H7 (cell line): ENCODE measurements at regions not wholly inside any gene's neighbourhood (a gene's known extent, or its start where the extent isn't known, plus 50 kb on each side); places are given as distances from the start of the nearest gene placed in this dataset.

Experiments used
- DNase-seq: peaks from one replicate; pipeline ENCODE4 v3.0.0; 2012
- H3K27me3 ChIP-seq: 2 replicates; pipeline ENCODE4 v1.6.0; 2011; ENCODE audit warnings: mild to moderate bottlenecking, low read length; ENCODE audit not compliant: control insufficient read depth, insufficient read depth
- H3K36me3 ChIP-seq: replicated peaks from 2 replicates; pipeline ENCODE4 v1.5.1; 2011; ENCODE audit warnings: low read length; ENCODE audit not compliant: control insufficient read depth, insufficient read depth
- H3K4me3 ChIP-seq: 2 replicates; pipeline ENCODE4 v1.5.1; 2011; ENCODE audit warnings: low read depth, mild to moderate bottlenecking, control low read depth, low read length, moderate library complexity; ENCODE audit not compliant: insufficient read depth

DNA sequence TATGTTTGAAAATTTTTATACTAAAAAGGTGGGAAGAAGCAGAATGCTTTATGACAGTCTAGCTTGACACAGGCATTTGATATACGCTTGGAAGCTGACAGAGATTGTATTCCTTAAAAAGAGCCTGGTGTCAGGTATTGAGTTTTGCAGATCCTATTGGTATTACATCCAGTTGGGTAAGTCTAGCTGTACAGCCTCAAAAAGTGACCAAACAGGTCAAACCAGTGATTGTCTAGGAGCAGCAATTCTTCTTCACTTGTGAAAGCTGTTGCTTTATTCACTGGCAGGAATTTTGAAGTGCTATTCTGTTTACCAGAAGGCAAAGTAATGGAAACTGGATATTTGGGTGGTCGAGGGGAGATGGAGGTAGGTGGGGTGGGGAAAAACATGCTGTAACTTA, 77.5 kb downstream of the UCHL1 start:
- Histone ChIP-seq H3K27me3 (no peaks in the 10 kb centered on the region), H3K4me3 (no peak overlapping the region), H3K36me3 (no peaks in the 10 kb centered on the region)
- DNase-seq: no peak

DNA sequence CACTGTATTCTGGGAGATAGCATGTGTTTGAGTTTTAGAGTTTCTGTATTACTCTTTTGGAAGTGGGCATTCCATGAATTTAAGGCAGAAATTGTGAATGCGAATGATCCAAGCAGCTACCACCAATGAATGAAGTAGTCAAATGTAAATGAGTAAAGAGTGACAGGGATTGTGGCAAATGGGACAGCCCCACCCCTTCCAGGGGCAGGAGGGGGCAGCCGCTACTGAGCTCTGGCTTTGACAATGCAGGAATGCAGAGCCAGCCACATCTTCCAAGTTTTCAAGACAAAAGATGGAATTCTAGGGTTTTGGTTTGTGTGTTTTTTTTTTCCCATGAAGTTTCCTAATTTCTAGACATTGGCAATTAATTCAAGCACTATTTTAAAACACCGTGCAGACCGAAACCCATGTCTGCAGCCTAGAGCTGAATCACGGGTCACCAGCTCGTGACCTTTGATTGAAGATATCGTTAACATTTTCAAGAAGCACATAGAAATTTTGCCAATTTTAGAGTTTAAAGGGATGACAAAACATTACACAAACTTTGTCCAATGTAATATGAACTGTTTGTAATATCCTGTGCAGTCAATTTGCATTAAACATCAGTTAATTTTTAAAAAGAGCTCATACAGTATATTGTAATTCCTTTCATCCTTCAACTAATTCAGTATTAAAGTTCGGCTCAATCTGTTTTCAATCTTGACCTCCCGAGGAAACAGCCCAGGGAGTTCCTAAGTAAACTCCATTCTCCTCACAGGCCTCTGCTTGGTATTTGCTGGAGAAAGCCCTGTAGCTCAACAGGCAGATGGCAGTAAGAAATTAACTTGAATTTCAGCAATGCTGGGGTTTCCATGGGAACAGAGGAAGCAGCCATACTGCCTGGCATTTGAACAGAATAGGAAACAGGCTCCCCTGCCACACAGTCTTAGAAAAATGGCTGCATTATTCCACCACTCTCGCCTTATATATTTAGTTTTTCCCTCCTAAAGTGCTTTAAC, 83.4 kb downstream of the UCHL1 start:
- no peaks in the 10 kb centered on the region for H3K27me3 ChIP-seq
- H3K4me3 ChIP-seq: no peak overlapping the region
- no peaks in the 10 kb centered on the region for H3K36me3 ChIP-seq
- peak; percentile 49 for DNase-seq

DNA sequence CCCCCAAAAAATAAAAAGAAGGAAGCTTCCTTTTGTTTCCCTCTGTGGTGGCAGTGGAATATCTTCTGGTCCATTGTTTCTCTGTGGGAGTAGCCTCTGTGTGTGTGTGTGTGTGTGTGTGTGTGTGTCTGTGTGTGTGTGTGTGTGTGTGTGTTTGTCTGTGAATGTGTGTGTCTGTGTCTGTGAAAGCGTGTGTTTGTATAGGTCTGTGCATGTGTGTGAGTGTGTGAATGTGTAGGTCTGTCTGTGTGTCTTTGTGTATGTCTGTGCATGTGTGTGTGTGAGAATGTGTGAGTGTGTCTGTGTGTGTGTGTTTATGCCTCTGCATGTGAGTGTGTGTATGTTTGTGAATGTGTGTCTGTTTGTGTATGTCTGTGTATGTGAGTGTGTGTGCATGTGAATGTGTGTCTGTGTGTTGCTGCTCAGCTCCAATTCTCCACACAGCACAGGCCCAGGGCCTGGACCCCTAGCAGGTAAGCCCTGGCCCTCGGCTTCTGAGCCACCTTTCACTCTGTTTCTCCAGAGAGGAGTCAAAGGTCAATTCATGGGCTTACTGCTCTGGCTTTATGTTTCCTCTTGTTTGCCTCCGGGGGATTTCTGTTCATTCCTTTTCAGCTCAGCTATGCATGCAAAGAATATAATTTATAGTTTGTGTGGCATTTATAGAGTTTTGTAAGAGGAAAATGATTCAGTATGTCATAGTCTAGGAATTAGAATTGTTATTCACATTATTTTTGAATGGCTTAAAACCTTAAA, 89.8 kb downstream of the UCHL1 start:
- no peaks in the 10 kb centered on the region for H3K36me3 ChIP-seq
- no peak overlapping the region for H3K4me3 ChIP-seq
- DNase-seq: no peak
- H3K27me3 ChIP-seq: no peaks in the 10 kb centered on the region

DNA sequence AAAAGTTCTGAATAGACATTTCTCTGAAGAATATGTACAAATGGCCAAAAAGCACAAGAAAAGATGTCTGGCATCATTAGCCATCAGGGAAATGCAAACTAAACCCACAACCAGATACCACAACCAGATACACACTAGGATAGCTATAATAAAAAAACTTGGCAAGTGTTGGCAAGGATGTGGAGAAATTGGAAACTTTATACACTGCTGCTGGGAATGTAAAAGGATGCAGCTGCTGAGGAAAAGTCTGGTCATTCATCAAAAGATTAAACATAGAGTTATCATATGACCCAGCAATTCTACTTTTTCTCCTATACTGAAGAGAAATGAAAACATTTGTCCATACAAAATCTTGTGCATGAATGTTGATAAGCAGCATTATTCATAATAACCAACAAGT, 92.3 kb downstream of the UCHL1 start:
- no peak for DNase-seq
- Histone ChIP-seq H3K36me3 (no peaks in the 10 kb centered on the region), H3K4me3 (no peak overlapping the region), H3K27me3 (no peaks in the 10 kb centered on the region)

DNA sequence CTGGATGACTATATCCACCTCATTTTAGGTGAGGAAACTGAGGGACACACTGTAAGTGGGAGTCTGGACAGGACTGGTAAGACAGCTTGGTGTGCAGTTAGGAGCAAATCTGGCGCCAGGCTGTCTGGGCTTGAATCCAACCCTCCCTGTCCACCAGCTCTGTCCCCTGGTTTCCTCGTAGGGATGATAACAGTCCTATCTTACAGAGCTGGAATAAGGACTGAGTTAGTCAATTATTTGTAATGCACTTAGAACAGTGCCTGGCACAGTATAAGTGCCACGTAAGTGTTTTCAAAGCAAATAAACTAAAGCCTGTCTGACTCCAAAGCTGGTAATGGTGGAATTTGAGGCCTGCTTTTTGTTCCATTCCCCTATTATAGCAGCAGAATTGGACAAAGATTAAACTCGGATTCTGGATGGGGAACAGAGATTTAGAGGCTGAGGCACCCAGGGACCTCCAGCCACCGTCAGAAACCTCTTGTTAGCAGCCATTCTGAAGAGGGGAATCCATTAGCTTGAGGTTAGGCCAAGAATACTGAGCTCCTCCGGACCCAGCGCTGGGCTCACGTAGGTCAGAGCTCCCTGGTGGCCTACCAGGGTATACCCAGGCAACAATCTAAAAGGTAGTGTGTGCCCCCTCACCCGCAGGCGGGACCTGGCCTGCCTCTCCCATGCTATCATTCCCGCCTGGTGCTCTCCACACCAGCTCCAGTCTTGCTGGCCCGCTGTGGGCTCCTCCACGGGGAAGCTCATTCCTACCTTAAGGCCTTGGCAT, 102.1 kb downstream of the UCHL1 start:
- H3K4me3 ChIP-seq: no peak overlapping the region
- peak; percentile 81 for DNase-seq

DNA sequence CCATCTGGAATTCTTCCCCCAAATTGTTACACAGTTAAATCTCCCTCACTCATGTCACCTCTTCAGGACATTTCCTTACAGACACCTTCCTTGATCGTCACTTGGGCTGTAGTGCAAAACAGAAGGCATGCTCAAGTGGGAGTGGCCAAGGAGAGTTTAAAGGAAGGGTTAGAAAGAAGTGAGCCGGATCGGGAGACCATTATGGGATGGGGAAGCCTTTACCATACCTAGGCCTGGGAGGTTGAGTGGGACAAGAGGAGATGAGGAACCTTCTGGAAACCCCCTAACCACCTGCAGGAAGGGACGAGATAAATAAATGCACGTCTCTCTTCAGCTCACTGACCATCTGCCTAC, 102.7 kb downstream of the UCHL1 start:
- H3K36me3 ChIP-seq: no peaks in the 10 kb centered on the region
- peak; percentile 41 for DNase-seq
- peaks cover 57% of the 10 kb centered on the region for H3K27me3 ChIP-seq
- 0 out of 2 replicates have a peak overlapping the region, but pooled peaks have one; percentile 63 for H3K4me3 ChIP-seq

More for the DNA sequence above, 102.1 kb downstream of the UCHL1 start:
- Histone ChIP-seq H3K27me3 (peaks cover 51% of the 10 kb centered on the region), H3K36me3 (no peaks in the 10 kb centered on the region)

DNA sequence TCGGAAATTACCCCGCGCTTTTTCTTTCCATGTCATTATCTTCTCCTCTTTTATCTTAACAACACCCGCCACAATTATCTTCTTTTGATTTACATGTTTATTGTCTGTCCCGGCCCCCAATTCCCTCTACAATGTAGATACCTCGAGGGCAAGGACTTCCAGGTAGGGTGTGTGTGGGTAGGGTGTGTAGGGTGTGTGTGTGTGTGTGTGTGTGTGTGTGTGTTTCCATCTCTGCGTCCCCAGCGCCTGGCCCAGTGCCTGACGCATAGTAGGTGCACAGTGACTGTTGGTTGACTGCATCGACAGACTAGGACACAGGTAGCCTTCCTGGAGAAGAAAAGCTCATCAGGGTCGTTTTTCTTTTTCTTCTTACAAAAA, 103.1 kb downstream of the UCHL1 start:
- Histone ChIP-seq H3K4me3 (peak overlapping the region; percentile 63), H3K36me3 (no peaks in the 10 kb centered on the region), H3K27me3 (peaks cover 61% of the 10 kb centered on the region)
- no peak for DNase-seq

DNA sequence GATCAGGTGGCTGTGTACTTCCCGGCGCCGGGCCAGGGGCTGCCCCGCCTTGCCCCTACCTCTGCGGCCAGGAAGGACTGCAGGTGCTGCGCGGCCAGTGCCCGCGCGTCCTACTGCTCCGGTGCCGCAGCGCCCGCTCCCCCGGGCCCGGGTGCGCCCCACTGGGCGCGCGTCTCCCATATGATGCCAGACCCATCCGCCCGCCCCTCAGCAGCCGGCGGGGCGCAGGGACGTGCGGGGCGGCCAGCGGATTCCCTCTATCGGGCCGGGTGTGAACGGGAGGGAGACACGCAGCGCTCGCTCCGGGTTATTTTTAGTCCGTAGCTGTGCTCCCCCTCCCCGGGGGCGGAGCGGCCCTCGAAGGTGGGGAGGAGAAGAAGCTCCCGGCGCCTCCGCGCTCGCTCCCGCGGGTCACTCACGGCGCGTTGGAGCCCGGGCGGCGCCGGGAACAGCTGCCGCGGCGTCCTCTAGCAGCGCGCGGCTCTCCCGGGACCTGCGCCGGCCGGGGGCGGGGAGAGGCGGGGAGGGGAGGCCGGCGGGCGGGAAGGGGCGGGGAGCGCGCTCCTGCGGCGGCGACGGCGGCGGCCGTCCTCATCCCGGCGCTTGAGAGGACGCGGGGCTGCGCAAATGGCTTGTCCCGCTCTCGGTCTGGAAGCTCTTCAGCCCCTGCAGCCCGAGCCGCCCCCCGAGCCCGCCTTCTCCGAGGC, 103.6 kb downstream of the UCHL1 start:
- DNase-seq: peak; percentile 88
- Histone ChIP-seq H3K36me3 (no peaks in the 10 kb centered on the region), H3K4me3 (peak overlapping the region; percentile 63), H3K27me3 (peaks cover 65% of the 10 kb centered on the region)

DNA sequence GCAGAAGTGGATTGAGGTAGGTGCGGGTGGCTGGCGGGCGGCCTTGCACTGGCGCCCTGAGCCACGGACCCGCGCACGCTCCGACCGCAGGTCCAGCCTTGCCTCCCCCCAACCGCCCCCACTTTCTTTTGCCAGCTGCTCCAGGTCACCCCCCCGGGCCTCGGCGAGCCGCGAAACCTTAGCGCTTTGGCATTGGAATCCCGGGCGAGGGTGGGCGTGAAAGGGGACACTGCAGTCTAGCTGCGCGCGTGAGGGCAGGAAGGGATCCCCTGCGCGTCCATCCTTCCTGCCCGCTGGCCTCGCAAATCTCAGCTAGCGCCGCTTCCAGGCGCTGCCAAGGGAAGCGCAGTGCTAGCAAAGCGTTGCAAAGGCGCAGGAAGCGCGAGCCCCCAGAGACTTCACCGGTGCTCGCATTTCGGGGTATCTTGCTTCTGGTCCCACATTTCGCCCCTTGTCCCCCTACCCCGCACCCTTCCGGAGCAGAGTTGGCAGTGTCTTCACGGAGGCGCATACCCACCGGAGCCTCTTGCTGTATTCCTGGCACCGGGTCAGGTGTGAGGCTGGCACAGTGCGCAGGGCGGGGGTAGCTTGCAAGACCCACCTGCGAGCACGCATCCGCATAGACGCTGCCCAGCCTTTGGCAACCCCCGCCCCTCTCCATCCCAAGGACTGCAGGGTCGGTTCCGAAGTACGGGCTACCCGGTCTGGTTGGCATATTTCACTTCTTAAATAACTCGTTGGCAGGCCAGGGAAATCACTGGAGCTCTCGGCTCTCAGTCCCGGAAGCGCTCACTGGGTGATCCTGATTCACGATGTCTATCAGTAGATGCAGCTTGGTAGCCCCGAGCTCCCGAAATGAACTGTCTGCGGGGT, 104.4 kb downstream of the UCHL1 start:
- peak; percentile 68 for DNase-seq
- Histone ChIP-seq H3K36me3 (no peaks in the 10 kb centered on the region), H3K27me3 (peaks cover 67% of the 10 kb centered on the region), H3K4me3 (peak overlapping the region; percentile 63)

DNA sequence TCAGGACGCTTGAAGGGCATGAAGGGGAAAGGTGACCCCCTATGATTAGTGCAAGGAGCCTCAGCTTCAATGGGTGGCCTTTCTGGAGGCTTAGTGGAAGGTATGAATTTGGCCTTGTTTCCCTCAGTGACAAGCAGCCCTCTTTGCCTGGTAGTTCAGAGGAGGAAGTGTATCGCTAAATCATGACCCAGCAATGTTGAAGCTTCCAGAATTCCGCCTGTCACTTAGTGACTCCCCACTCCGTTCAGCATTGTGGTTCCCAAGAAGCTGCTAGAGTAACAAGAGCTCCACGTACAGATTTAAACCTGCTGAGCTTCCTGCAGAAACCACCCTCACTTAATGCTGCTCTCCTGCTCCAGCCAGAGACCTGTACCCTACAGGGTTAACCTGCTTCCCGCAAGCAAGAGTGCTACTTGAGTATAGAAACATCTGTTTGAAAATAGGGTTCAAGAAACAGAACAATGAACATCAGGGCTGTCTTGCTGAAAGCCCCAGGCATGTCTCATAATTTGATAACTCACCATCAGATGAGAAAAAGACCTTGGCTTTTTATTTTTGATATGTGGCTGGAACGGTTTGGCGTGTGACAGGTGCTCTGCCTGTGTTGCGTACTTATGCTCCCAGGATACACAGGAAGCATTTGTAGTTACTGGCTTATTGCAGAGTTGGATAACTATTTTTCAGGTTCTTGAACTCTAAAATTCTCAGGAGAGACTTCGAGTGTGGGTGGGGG, 105.2 kb downstream of the UCHL1 start:
- peak; percentile 15 for DNase-seq
- Histone ChIP-seq H3K36me3 (no peaks in the 10 kb centered on the region), H3K27me3 (peaks cover 69% of the 10 kb centered on the region), H3K4me3 (peak overlapping the region; percentile 63)

DNA sequence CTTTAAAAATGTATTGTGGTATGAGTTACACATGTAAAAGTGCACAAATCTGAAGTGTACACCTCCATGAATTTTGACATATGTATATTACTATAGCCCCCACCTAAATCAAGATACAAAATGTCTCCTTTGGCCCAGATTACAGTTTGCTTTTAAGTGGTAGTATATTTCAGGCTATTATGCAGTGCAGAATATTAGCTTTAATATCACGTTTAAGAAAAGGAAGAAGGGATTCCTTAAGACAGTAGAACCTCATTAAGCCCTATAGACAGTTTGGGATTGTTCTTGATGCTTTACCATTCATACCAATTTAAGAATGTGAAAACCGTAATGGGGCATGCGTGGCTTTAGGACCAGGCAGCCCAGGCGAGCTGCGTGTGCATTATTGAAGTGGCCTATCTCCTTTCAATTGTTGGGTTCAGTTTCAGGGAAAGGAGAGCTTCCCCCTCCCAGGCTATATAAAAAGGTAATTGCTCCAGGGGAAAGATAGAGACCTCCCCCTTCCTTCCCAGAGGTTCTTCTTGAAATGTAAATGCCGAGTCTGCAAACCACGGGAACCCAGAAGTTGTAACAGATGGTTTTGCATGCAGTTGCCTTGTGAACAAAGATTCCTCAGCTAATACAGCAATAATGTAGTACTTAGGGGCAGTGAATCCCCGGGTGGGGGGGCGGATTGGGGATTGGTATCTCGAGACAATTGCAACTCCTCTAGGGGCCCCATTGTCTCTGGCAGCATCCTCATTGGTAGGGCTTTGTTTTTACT, 106.1 kb downstream of the UCHL1 start:
- no peak overlapping the region for H3K4me3 ChIP-seq
- peaks cover 71% of the 10 kb centered on the region for H3K27me3 ChIP-seq
- peak; percentile 77 for DNase-seq
- no peaks in the 10 kb centered on the region for H3K36me3 ChIP-seq

DNA sequence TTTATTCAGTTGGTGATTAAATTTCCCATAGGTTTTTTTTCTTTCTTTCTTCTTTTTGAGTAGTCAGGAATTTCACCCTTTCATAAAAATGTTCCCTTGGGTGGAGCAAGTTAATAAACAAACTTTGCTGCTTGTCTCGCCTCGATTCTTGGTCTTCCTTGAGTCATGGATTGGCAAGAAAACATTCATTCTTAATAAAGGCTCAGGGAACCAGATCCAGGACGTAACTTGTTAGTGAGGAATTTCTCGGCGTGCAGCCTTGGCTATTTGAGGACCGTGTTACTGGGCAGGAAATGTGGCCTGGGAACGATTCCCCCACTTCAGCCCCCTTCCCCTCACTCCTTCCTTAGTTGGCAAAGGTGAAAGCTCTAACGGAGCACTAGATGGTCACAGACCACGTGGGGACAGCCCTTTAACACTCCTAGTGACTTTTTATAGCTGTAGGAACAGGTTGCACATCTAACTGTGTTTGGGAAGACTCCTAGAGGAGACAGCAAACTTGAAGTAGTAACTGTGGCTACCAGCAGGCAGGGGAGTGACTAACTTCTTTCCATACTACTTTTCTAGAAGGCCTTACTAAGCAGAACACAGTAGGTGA, 106.8 kb downstream of the UCHL1 start:
- Histone ChIP-seq H3K27me3 (peaks cover 69% of the 10 kb centered on the region), H3K36me3 (no peaks in the 10 kb centered on the region), H3K4me3 (no peak overlapping the region)
- no peak for DNase-seq
